Lower leg skin (tissue), 3 donors: ENCODE measurements at regions not wholly inside any gene's neighbourhood (a gene's known extent, or its start where the extent isn't known, plus 50 kb on each side); places are given as distances from the start of the nearest gene placed in this dataset.

Experiments used
- CTCF ChIP-seq, 3 donors: fragments of 450-650 bp; IDR thresholded peaks; one replicate each; pipeline ENCODE4 v1.5.1; 2016; ENCODE audit warnings: antibody characterized with exemption in 3 of 3, mild to moderate bottlenecking in 3 of 3, moderate library complexity in 2 of 3
- POLR2A ChIP-seq, 2 donors: fragments of 450-650 bp; IDR thresholded peaks; one replicate each; pipeline ENCODE4 v1.6.1; 2016 to 2017; ENCODE audit warnings: antibody characterized with exemption in 2 of 2, mild to moderate bottlenecking in 1 of 2, moderate library complexity in 1 of 2

- no peak for TF ChIP-seq POLR2A (IDR thresholded peaks at IDR 0.05)
- no peak for TF ChIP-seq CTCF (IDR thresholded peaks at IDR 0.05)
Observed at GRCh38 chr20:39479196-39479810, 517.2 kb downstream of the DHX35 start.
